ENCODE measurements at regions not wholly inside any gene's neighbourhood (a gene's known extent, or its start where the extent isn't known, plus 50 kb on each side); places are given as distances from the start of the nearest gene placed in this dataset.

- no peak for DNase-seq (ENCODE audit: low read depth, low spot score)
These were observed 406.1 kb downstream of the LRATD1 start for GRCh38 chr2:15038366-15039364.

More at GRCh38 chr2:15038366-15039364, 406.1 kb downstream of the LRATD1 start:
- intact Hi-C loops (cut with micrococcal nuclease; ENCODE audit: unreplicated experiment) (no loop called here), in situ Hi-C loops (cut with MboI) (no loop called here)
- Histone ChIP-seq H3K36me3 (ENCODE audit: control insufficient read depth in 2 of 2, insufficient read depth in 2 of 2, low read length in 1 of 2) (no peaks in the 10 kb centered on the region), H3K9me3 (replicated peaks; ENCODE audit: control insufficient read depth, insufficient read depth, low read length) (no peaks in the 10 kb centered on the region), H3K27ac (ENCODE audit: control insufficient read depth, insufficient read depth) (no peak overlapping the region), H4K20me1 (ENCODE audit: control insufficient read depth, insufficient read depth) (no peaks in the 10 kb centered on the region), H3K4me3 (no peak overlapping the region), H3K79me2 (ENCODE audit: control insufficient read depth, insufficient read depth, low read length) (no peaks in the 10 kb centered on the region), H2AFZ (ENCODE audit: control insufficient read depth, low read depth, low read length) (no peak overlapping the region), H3K9ac (ENCODE audit: control insufficient read depth, insufficient read depth, low read length) (no peak overlapping the region), H3K27me3 (replicated peaks in 1 of 2; ENCODE audit: control insufficient read depth in 2 of 2, insufficient read depth in 2 of 2, low read length in 1 of 2) (no peaks in the 10 kb centered on the region), H3K4me1 (ENCODE audit: control insufficient read depth, insufficient read depth, low read length) (no peaks in the 10 kb centered on the region), H3K4me2 (ENCODE audit: control insufficient read depth, insufficient read depth) (no peak overlapping the region)
- FAIRE-seq (no peak), ATAC-seq (no peak)
- TF ChIP-seq NFYA (IDR thresholded peaks at IDR 0.05; ENCODE audit: borderline replicate concordance, low read depth, low read length) (no peak), IKZF2 (IDR thresholded peaks at IDR 0.05) (no peak), ESRRA (IDR thresholded peaks at IDR 0.05; ENCODE audit: low read length) (no peak), PBX3 (IDR thresholded peaks at IDR 0.05; ENCODE audit: insufficient replicate concordance, low read depth, low read length) (no peak), CBX5 (IDR thresholded peaks at IDR 0.05; ENCODE audit: low read depth) (no peak), ZNF622 (IDR thresholded peaks at IDR 0.05) (no peak), PAX8 (IDR thresholded peaks at IDR 0.05) (no peak)
- ChIA-PET SMC1A (ENCODE audit: uncharacterized antibody, unreplicated experiment) (no interaction called here), CTCF (no interaction called here), RAD21 (ENCODE audit: unreplicated experiment) (no interaction called here), POLR2A (no interaction called here)
- WGBS (ENCODE audit: insufficient coverage, insufficient replicate concordance, low lambda C conversion rate, missing lambda C conversion rate), result 46% methylated on average over 15 of the region's 15 CpGs
- no TSS peak for BruUV-seq (replicated peaks)

All from GM12878 (cell line).